ENCODE measurements at regions not wholly inside any gene's neighbourhood (a gene's known extent, or its start where the extent isn't known, plus 50 kb on each side); places are given as distances from the start of the nearest gene placed in this dataset.
"Not testable (repeated sequence)": the region's sequence is repeated elsewhere in the genome, so short reads cannot be mapped to it uniquely, and the experiment has no call there.

GRCh38 chr17:52420555-52421078 lies 262.1 kb upstream of the CA10 start:
- no peak for DNase-seq (ENCODE audit: low read depth in 2 of 2)

GRCh38 chr17:52419229-52419641 lies 260.7 kb upstream of the CA10 start:
- DNase-seq (ENCODE audit: low read depth in 2 of 2): peak in 1 of 2 donors; percentile 97

- DNase-seq (ENCODE audit: low read depth in 2 of 2): peak in 1 of 2 donors; percentile 92
Measured at GRCh38 chr17:52410781-52411180, 252.3 kb upstream of the CA10 start.

DNA sequence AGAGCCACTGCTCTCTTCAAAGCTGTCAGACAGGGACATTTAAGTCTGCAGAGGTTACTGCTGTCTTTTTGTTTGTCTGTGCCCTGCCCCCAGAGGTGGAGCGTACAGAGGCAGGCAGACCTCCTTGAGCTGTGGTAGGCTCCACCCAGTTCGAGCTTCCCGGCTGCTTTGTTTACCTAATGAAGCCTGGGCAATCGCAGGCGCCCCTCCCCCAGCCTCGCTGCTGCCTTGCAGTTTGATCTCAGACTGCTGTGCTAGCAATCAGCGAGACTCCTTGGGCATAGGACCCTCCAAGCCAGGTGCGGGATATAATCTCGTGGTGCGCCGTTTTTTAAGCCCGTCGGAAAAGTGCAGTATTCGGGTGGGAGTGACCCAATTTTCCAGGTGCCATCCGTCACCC lies 250.7 kb upstream of the CA10 start:
- not testable (repeated sequence) for DNase-seq (ENCODE audit: low read depth in 2 of 2)

- DNase-seq (ENCODE audit: low read depth in 2 of 2): no peak
Measured at GRCh38 chr17:52395308-52395707, 236.8 kb upstream of the CA10 start.

DNA sequence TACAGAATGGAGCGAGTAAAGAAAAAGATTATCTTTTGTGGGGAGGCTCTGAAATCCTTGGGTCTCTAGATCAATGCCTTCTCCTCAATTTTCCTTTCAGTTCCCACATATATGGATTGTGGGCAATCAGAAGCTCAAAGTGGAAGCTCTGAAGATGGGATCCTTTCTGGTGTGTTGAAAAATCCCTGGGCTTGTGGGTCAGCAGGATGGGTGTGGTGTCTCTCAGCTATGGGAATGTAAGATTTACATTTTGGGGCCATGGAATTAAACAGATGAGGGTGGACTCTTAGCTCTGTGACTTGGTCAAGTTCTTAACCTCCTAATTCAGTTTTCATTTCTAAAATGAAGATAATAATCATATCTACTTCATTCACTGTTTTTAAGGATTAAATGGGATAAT lies 231.9 kb upstream of the CA10 start:
- no peak for DNase-seq (ENCODE audit: low read depth in 2 of 2)

DNA sequence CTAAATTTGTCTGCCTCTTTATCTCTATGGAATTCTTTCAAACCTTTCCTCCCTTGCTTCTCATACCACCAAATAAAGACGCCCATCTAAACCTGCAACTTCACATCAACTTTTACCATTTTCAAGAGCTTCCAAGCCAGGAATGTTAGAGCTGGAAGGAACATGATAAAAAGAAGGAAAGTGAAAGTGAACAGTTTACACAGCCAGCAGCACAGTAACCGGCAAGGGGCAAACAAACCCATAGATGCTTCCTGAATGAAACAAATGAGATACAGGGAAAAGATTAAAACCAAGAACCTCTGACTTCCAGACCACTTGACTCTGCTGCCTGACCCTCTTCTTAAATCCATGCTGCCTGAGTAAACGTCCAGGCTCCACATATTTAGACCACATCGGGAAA lies 231.1 kb upstream of the CA10 start:
- DNase-seq (ENCODE audit: low read depth in 2 of 2): no peak

DNA sequence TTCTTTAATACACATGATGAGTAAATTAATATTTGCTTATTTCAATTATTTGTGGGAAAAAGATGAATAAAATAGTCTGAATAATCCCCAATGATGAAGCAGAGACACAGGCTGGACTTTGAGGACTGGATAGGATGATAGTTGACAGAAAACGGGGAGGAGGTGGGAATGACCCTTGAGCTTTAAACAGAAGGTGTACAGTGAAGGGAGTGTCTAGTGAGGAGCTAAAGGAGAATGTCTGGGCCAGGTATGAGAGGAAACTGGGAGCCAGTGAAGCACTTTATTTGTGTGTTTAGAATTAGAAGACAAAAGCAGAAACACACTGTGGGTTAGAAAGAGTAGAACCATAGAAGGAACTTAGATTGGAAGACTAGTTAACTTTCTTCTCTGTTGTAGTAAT lies 230.4 kb upstream of the CA10 start:
- no peak for DNase-seq (ENCODE audit: low read depth in 2 of 2)

- no peak for DNase-seq (ENCODE audit: low read depth in 2 of 2)
Measured at GRCh38 chr17:52384695-52385094, 226.2 kb upstream of the CA10 start.

GRCh38 chr17:52383493-52384100 lies 225.1 kb upstream of the CA10 start:
- DNase-seq (ENCODE audit: low read depth in 2 of 2): peak; percentile 13 to 84

- DNase-seq (ENCODE audit: low read depth in 2 of 2): no peak
Measured at GRCh38 chr17:52378860-52379259, 220.3 kb upstream of the CA10 start.

GRCh38 chr17:52376137-52376536 lies 217.6 kb upstream of the CA10 start:
- no peak for DNase-seq (ENCODE audit: low read depth in 2 of 2)

DNA sequence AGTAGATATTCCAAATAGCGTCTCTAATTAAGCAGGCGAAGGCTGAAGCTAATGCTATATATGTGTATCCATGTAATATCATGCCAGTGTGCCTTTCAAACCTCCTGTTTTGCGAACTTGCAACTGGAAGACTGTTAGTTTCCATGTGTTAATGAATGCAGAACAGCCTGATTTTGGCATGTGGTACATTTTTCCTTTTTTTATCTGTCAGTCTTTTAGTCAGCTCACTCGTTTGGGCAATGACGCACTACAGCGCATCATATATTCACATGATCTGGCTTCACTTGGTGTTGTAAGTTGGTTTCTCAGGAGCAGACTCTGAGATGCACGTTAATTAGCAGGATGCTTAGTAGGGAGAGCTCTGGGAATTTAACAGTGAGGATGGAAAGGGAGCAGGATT lies 210.4 kb upstream of the CA10 start:
- DNase-seq (ENCODE audit: low read depth in 2 of 2): no peak

- DNase-seq (ENCODE audit: low read depth in 2 of 2): no peak
Measured at GRCh38 chr17:52357854-52358253, 199.3 kb upstream of the CA10 start.

DNA sequence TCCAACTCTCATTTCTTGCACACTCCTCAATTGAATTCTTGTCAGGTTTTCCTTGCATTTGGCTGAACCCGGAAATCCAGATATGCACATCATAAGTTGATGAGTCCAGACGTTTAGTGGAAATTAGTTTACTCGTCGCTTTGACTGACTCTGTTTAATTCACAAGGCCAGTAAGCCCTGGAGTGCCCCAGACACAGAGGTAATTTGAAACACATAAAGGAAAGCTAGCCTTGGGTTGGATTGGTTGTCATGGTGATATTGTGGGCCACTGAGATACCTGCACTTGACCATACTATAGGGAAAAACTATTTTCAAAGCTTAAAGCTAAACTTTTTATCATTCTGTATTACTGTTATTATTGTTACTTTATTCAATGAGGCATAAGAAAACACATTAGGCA lies 178.3 kb upstream of the CA10 start:
- no peak for DNase-seq (ENCODE audit: low read depth in 2 of 2)

GRCh38 chr17:52306314-52306713 lies 147.8 kb upstream of the CA10 start:
- no peak for DNase-seq (ENCODE audit: low read depth in 2 of 2)

- no peak for DNase-seq (ENCODE audit: low read depth in 2 of 2)
Measured at GRCh38 chr17:52298881-52299280, 140.4 kb upstream of the CA10 start.

- no peak for DNase-seq (ENCODE audit: low read depth in 2 of 2)
Measured at GRCh38 chr17:52297230-52298010, 138.9 kb upstream of the CA10 start.

GRCh38 chr17:52294301-52294700 lies 135.8 kb upstream of the CA10 start:
- DNase-seq (ENCODE audit: low read depth in 2 of 2): no peak

DNA sequence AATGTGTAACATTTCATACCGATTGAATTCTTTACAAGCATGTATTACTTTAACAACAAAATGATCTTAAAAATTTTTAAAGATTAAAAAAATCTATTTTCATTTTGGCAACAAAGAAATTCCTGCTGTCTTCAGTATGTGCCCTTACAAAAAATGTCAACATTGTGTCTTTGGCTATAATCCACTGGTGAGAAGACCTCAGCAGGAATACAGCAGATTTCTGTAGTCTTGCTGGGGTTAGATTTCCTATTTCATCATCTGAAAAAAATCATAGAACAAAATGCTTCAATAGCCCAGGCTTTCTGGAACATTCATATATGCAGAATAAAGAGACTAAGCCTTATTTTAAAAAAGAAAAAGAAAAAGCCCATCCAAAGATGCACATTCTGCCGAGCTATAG lies 129.1 kb upstream of the CA10 start:
- DNase-seq (ENCODE audit: low read depth in 2 of 2): no peak

DNA sequence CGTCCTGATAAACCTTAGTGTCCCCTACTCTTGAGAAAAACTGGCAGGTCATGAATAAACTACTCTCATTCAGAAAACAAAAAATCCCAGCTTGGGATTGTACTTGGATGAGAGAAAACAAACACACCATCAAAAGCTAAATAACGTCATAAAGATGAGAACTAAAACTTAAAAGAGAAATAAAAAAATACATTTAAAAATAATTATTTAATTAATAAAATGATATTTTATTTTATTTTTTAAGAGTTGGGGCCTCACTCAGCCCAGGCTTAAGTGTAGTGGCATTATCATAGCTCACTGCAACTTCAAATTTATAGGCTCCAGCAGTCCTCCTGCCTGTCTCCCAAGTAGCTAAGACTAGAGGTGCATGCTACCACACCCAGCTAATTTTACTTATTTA lies 125.4 kb upstream of the CA10 start:
- no peak for DNase-seq (ENCODE audit: low read depth in 2 of 2)

- DNase-seq (ENCODE audit: low read depth in 2 of 2): no peak
Measured at GRCh38 chr17:52276381-52277008, 118.0 kb upstream of the CA10 start.

DNA sequence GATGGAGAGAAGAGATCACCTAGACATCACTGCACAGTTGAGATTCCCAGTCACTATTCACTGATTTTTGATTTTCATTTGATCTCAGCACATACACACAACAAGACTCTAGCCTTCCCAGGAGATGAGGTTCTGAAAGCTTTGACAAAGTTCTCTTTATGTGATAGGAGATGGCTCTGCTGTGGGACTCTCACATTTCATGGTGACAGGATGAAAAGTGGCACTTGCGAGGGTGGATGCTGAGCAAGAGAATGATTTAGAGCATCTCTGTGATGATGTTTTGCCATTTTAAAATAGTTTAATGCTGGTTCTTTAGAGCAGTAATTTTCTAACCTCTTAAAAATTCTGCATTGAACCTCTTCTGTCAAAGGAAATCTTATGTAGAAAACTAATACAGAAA lies 113.3 kb upstream of the CA10 start:
- DNase-seq (ENCODE audit: low read depth in 2 of 2): no peak

Measured in dermis microvascular lymphatic vessel endothelial cell (primary cell).